ENCODE measurements at regions not wholly inside any gene's neighbourhood (a gene's known extent, or its start where the extent isn't known, plus 50 kb on each side); places are given as distances from the start of the nearest gene placed in this dataset.
"Not testable (repeated sequence)": the region's sequence is repeated elsewhere in the genome, so short reads cannot be mapped to it uniquely, and the experiment has no call there.

GRCh38 chr6:156599366-156599765, 177.8 kb upstream of the ARID1B start:
- DNase-seq = no peak

DNA sequence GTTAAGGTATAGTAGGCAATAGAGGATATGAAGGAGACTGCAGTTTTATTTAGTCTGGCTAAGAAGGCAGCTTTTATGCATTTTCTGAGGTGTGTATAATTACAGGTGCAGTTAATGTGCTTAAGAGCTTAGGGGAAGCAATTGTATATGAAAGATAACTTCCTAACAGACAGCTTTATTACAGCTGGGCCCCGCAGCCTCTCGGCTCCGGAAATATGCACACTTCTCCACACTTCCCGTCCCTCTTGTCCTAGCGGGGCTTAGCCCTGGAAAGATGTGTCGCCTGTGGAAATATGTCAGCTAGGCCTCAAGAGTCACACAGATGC, 178.4 kb upstream of the ARID1B start:
- no peak for DNase-seq

- DNase-seq = no peak
These were observed 178.9 kb upstream of the ARID1B start for GRCh38 chr6:156598071-156598854.

DNA sequence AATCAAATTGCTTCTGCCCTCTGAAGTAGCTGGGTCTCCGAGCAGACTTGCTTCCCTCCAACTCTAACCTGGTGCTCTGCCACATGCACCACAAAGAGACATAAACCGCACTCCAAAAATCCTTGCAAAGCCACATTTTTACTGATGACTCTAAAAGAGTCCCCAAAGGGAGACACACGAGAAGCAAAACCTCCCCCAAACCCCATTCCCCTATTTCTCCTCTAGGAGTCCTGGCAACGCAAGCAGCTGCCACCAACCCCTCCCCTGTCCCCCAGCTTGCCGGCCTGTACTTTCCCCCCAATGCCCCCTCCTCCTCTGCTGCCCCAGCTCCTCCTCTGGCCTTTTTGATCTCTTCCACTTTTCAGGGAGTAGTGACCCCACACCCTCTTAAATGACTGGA, 180.1 kb upstream of the ARID1B start:
- no peak for DNase-seq

DNA sequence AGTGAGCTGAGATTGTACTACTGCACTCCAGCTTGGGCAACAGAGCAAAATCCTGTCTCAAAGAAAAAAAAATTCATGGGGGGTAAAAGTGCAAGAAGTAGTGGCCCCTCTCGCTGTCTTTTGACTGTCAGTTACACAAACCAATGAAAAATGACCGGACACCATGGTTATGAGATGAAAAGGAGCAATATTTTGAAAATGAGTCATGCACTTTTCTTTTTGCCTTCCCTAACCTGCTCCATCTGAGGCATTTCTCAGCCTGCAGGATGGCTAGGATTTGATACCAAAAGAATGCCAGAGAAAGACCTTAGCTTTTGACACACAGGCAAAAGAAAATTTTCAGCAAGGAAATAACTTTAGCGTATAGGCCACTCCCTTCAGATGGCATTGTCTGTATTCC, 181.7 kb upstream of the ARID1B start:
- DNase-seq = no peak

GRCh38 chr6:156593893-156594292, 183.3 kb upstream of the ARID1B start:
- DNase-seq = no peak

- no peak for DNase-seq
These were observed 184.1 kb upstream of the ARID1B start for GRCh38 chr6:156593127-156593526.

GRCh38 chr6:156590482-156590881, 186.7 kb upstream of the ARID1B start:
- DNase-seq = no peak

DNA sequence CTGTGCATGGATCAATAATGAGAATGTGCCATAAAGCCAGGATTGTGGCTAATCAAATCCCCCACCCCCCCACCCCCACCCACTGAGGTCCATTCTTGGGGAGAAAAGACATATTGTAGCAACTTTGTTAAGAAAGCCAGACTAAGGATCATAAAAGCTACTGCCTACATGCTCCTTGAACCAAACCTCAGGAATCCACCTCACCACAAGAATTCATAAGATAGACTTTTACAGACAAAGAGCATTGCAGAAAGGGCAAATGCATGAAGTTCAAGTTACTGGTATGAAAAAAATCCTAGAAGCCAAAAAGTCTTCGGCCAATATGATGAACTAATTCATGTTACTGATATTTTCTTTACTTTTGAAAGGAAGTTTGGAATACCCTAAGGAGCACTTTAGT, 187.9 kb upstream of the ARID1B start:
- DNase-seq = no peak

DNA sequence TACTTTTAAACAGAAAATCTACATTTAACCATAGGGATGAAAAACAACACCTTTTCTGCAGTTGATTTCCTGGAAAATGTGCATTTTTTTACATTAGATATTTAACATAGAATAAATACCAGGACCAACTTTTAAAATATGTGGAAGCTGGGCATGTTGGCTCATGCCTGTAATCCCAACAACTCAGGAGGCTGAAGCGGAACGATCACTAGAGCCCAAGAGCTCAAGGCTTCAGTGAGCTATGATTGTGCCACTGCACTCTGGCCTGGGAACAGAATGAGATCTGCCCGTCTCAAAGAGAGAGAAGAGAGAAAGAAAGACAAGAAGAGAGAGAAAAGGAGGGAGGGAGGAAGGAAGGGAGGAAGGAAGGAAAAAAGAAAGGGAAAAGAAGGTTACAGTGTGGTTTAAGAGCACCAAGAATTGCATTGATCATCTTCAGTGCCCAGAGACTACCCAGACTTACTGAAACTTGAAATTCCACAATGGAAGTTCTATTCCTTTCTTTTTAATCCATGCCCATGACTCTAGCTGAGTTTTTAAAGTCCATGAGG, 189.4 kb upstream of the ARID1B start:
- DNase-seq = no peak

GRCh38 chr6:156587071-156587470, 190.1 kb upstream of the ARID1B start:
- no peak for DNase-seq

DNA sequence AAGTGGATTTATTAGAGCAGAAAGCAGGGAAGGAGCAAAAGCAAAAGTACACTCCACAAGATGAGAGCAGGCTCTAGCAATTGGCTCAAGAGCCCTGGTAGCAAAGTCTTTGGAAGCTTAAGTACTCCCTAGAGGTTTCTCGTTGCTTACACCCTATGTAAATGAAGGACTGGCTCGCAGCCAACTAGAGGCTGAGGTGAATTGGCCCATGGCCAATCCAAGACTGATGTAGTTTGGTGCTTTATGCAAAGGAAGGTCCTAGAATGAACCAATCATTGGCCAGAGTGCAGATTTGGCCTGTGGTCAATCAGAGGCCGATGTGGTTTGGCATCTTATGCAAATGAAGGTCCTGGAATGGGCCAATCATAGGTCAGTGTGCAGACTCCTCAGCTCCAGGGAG, 191.3 kb upstream of the ARID1B start:
- no peak for DNase-seq

DNA sequence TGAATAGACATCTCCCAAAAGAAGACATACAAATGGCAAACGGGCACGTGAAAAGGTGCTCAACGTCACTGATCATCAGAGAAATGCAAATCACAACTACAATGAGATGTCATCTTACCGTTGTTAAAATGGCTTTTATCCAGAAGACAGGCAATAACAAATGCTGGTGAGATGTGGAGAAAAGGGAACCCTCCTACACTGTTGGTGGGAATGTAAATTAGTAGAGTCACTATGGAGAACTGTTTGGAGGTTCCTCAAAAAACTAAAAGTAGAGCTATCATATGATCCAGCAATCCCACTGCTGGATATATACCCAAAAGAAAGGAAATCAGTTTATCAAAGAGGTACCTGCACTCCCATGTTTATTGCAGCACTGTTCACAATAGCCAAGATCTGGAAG, 193.1 kb upstream of the ARID1B start:
- DNase-seq = not testable (repeated sequence)

DNA sequence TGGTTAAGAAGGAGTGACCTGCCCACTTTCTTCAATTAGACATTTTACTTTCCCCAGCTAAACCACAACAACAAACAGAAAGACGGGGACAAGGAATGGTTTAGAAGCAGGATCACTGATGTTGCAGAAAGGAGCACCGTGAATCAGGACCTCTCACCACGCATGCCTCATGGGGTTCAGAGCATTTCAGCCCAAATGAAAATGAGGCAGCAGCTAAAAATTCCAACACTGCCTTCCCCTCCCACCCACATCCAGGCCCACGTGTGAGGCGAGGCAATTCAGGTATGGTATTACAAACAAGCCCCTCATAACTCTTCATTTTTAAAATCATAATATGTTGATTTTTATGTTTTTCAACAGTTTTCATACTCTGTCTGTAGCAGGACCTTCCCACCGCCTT, 194.1 kb upstream of the ARID1B start:
- no peak for DNase-seq

DNA sequence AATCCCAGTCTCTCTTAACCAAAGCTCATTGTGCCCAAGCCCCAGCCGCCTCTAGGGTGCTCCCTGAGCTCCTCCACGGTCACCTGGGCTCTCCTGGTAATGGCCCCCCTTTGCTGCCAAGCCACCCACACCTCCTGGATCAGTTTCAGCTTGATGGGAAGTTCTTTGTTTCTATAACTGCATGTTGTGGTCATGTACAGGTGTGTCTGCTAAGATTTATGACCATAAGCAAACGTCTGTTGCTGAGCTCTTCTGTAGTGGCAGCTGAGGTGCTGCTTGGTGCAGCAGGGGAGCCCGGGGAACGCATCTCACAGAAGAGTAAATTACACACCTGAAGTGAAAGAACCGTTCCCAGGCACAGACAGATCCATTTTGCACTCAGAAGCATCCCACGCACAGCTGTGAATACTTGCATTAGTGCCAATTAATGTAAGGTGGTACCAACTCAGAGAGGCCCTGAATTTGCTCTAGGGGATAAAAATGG, 194.6 kb upstream of the ARID1B start:
- DNase-seq = no peak

GRCh38 chr6:156579564-156579963, 197.6 kb upstream of the ARID1B start:
- DNase-seq = no peak

GRCh38 chr6:156577749-156578148, 199.4 kb upstream of the ARID1B start:
- no peak for DNase-seq

DNA sequence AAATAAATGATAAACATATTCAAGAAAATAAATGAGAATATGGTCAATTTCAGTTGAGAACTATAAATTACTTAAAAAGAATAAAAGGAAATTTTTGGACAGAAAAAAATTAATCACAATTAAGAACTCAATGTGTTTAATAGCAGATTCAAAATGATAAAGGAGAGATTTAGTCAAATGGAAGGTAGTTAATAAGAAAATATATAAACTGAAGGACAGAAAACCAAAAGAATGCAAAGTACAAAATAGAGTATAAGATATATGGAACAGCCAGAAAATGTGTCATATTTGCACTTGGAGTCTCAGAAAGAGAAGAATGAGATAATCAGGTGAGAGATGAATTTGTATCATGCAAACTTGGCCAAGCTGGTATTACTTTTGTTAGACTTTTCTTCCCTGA, 201.8 kb upstream of the ARID1B start:
- DNase-seq = no peak

GRCh38 chr6:156564807-156565149, 212.4 kb upstream of the ARID1B start:
- DNase-seq = no peak

- peak; percentile 28 to 47 for DNase-seq
These were observed 212.9 kb upstream of the ARID1B start for GRCh38 chr6:156564127-156564806.

DNA sequence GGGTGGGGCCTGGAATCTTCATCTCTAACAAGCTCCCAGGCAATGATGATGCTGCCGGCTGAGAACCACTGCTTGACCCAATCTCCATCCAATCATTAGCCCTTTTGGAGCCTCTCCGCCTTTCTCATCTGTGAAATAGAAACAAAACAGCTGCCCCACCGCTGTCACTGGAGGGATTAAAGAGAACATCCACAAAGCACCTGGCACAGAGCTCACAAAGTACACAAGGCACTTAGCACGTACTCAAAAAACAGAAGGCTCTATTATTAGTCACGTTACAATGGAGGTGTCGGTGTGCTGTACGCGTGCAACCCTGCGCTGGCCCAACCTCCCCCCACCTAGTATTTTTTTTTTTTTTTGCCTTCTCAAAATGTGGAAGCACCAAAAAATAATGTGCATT, 213.5 kb upstream of the ARID1B start:
- no peak for DNase-seq

GRCh38 chr6:156562636-156563035, 214.5 kb upstream of the ARID1B start:
- no peak for DNase-seq

- no peak for DNase-seq
These were observed 215.2 kb upstream of the ARID1B start for GRCh38 chr6:156562019-156562418.

GRCh38 chr6:156560476-156560875, 216.7 kb upstream of the ARID1B start:
- no peak for DNase-seq
